NCI-H1436 treated with DMSO at 0.1 percent for 48 hours (cell line): ENCODE measurements at regions not wholly inside any gene's neighbourhood (a gene's known extent, or its start where the extent isn't known, plus 50 kb on each side); places are given as distances from the start of the nearest gene placed in this dataset.
A peak's percentile ranks its signal among the peaks of the same experiment; 100 is the strongest.
"Not testable (repeated sequence)": the region's sequence is repeated elsewhere in the genome, so short reads cannot be mapped to it uniquely, and the experiment has no call there.

ENCODE experiments used
- DNase-seq: peaks from one replicate; lab custom pipeline; 2025; lab: John Stamatoyannopoulos, UW

DNA sequence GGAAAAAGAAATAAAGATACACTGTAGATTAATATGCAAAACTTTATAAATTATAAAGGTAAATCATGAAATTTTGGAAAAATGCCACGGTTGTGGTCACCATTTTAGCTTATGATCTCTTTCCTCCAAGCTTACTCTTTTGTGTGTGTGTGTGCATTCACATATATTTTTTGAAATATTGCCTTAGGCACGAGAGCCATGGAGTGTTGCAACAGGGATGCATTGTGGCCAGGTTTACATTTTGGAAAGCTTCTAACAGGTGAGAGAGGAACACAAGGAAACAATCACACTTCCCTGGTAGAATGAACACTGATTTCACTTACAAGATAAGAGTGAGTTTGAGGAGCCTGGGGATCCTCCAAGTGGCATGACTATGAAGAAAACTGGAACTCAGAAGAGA is 214.5 kb upstream of the TENT5A start:
- DNase-seq, result no peak

DNA sequence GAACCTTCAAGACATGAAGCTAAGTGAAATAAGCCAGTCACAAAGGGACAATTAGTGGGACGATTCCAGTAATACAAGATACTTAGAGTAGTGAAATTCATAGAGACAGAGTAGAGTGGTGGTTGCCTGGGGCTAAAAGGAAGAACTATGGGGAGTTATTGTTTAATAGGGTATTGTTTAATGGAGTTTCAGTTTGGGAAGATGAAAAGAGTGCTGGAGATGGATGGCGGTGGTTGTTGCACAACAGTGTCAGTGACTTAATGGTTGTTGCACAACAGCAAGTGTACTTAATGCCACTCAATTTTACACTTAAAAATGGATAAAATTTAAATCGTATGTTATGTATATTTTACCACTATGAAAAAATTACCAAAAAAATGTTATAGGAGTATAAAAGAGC is 209.7 kb upstream of the TENT5A start:
- DNase-seq, result no peak

DNA sequence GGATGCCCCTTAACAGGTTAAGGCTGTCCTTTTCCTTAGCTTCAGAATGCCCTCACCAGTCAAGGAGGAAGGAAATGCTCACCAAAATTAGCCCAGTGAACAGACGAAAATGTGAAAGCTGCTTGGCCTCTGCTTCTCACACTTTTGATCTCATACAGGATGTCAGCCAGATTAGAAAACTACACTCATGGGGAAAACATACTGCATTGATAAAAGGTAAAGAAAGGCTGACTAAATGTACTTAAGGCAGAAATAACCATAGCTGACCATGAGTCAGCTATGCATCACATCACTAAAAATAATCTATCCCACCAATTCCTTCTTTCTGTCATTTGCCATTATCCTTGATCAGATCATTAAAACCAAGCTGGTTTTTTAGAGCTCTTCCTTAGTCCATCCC is 198.4 kb upstream of the TENT5A start:
- no peak for DNase-seq

GRCh38 chr6:81948861-81949260 is 196.4 kb upstream of the TENT5A start:
- no peak for DNase-seq

GRCh38 chr6:81948196-81948595 is 195.7 kb upstream of the TENT5A start:
- not testable (repeated sequence) for DNase-seq

DNA sequence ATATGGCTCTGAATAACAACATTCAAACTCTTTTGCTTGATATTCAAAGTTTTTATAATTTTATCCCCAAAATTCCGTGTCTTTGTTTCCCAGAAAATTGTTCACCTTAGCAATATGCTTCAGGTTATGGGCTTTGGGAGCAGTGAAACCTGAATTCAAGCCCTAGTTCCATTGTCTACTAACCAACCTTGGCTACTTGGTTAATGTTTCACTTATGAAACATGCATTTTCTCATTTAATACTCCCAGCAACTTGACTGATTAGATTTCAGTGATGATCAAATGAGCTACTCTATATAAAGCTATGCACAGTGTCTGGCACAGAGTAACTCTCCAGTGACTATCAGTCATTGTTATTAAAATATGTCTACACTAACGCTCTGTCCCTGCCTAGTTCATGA is 192.2 kb upstream of the TENT5A start:
- DNase-seq, result no peak

GRCh38 chr6:81942842-81943241 is 190.4 kb upstream of the TENT5A start:
- DNase-seq, result not testable (repeated sequence)

DNA sequence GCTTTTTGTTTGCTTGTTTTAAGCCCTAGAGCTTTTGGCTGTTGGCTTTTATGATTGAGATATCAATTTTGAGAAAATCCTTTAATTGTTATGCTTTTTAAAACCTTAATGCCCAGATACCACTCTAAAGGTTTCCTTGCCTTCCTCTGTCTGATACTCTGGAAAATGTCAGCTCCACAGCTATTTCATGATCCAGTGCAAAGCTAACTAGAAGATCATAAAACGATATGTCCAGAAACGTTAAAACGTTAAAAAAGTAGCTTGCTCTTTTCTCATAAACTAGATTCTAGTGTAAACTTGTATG is 189.5 kb upstream of the TENT5A start:
- DNase-seq, result no peak

- no peak for DNase-seq
These were observed 188.0 kb upstream of the TENT5A start for GRCh38 chr6:81940451-81940985.

- DNase-seq, result no peak
These were observed 187.3 kb upstream of the TENT5A start for GRCh38 chr6:81939766-81940165.

GRCh38 chr6:81938991-81939732 is 186.7 kb upstream of the TENT5A start:
- DNase-seq, result no peak

- DNase-seq, result peak; percentile 0
These were observed 185.8 kb upstream of the TENT5A start for GRCh38 chr6:81938014-81938856.

- DNase-seq, result no peak
These were observed 184.9 kb upstream of the TENT5A start for GRCh38 chr6:81937296-81937937.

- no peak for DNase-seq
These were observed 182.5 kb upstream of the TENT5A start for GRCh38 chr6:81934936-81935335.

GRCh38 chr6:81933608-81934051 is 181.1 kb upstream of the TENT5A start:
- DNase-seq, result no peak

- DNase-seq, result no peak
These were observed 180.6 kb upstream of the TENT5A start for GRCh38 chr6:81933089-81933488.

GRCh38 chr6:81932448-81932847 is 180.0 kb upstream of the TENT5A start:
- not testable (repeated sequence) for DNase-seq

GRCh38 chr6:81929828-81930227 is 177.3 kb upstream of the TENT5A start:
- no peak for DNase-seq

DNA sequence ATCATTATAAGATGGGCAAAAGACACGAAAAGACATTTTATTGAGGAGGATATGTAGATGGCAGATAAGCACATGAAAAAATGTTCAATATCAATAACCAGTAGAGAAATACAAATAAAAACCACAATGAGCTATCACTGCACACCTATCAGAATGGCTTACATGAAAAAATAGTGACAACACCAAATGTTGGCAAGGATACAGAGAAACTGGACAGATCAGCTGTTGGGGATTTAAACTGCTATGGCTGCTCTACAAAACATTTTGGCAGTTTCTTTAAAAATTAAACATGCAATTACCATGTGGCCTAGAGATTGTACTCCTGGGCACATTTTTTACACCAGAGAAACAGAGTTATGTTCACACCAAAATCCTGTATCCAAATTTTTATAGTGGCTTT is 172.7 kb upstream of the TENT5A start:
- no peak for DNase-seq

DNA sequence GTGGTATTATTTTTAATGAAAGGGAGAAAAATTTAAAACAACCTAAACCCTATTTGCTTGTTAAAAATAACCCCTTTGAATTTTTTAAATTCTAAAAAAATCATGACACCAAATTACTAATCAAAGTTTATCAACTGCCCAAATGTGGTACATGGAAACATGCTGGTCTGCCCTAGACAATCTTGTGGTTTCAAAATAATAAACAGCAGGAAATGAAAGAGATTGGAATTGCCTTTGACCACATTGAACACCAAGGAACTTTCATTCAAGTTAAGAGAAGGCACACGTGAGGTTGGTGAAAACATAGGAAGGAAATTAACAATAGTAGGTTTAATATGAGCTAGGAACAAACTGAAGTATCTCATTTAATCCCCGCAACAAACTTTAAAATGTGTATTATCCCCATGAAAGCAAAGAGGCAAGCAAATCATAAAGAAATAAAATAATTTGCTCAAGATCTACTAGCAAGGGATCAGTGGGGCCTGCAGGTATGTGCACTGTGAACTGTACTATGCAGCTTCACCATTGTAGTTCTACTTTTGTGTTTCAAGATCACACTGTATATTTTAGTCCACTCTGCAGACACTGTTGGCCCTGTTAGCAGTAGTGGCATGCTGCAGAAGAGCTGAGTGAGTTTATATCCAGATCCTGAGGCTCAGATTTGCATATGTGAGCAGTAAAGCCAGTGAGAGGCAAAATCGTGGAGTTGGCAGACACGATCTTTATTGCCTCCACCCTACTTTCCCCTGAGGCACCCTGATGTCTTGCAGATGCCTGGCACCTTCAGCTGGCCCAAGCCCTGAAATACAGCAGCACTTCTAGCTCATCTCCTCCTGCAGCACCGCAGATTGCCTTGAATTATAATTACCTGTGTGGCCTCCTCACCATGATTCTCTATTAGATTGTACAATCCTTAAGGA is 157.8 kb upstream of the TENT5A start:
- no peak for DNase-seq

DNA sequence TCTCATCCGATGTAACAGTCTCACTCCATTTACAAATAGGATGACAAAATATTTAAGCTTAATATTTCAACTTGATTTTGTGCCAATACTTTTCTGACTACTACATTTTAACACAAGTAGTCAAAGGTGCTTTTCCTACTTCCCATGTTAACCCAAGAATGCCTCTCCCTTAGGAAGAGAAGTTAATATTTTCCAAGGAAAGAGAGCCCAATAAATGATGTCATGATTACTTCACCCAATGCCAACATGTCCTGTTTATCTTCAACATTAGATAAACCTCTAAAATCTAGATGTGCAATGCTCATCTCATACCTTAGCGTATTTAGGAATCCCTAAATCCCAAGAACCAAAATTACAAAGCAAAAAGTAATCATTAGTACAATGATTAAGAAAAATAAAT is 156.7 kb upstream of the TENT5A start:
- no peak for DNase-seq
